Cerebellar cortex (tissue), 1 donor: ENCODE measurements at regions not wholly inside any gene's neighbourhood (a gene's known extent, or its start where the extent isn't known, plus 50 kb on each side); places are given as distances from the start of the nearest gene placed in this dataset.

Experiments used
- DNase-seq: peaks from one replicate; pipeline ENCODE4 v3.0.0-alpha.2; 2015; ENCODE audit warnings: low spot score

GRCh38 chr1:168871531-168871930 is 142.5 kb upstream of the DPT start:
- DNase-seq: no peak

GRCh38 chr1:168875831-168876230 is 146.8 kb upstream of the DPT start:
- DNase-seq: no peak

GRCh38 chr1:168876830-168877229 is 147.8 kb upstream of the DPT start:
- DNase-seq: no peak

GRCh38 chr1:168879896-168880734 is 151.1 kb upstream of the DPT start:
- no peak for DNase-seq

GRCh38 chr1:168881656-168882260 is 152.8 kb upstream of the DPT start:
- DNase-seq: no peak

GRCh38 chr1:168887381-168887780 is 158.4 kb upstream of the DPT start:
- DNase-seq: no peak

- no peak for DNase-seq
Measured at GRCh38 chr1:168888418-168888817, 159.4 kb upstream of the DPT start.

- DNase-seq: no peak
Measured at GRCh38 chr1:168892931-168893330, 163.9 kb upstream of the DPT start.

GRCh38 chr1:168893359-168893801 is 164.4 kb upstream of the DPT start:
- DNase-seq: peak; percentile 14

GRCh38 chr1:168894397-168894903 is 165.4 kb upstream of the DPT start:
- DNase-seq: no peak

- DNase-seq: no peak
Measured at GRCh38 chr1:168897249-168897648, 168.2 kb upstream of the DPT start.

- no peak for DNase-seq
Measured at GRCh38 chr1:168903237-168903830, 174.3 kb upstream of the DPT start.

GRCh38 chr1:168905633-168906032 is 176.6 kb upstream of the DPT start:
- DNase-seq: no peak

GRCh38 chr1:168906367-168906766 is 177.4 kb upstream of the DPT start:
- no peak for DNase-seq

- no peak for DNase-seq
Measured at GRCh38 chr1:168907053-168907452, 178.0 kb upstream of the DPT start.

GRCh38 chr1:168907786-168908348 is 178.9 kb upstream of the DPT start:
- DNase-seq: no peak

- DNase-seq: no peak
Measured at GRCh38 chr1:168910403-168910802, 181.4 kb upstream of the DPT start.

- no peak for DNase-seq
Measured at GRCh38 chr1:168911370-168911769, 182.4 kb upstream of the DPT start.

GRCh38 chr1:168913711-168914463 is 184.9 kb upstream of the DPT start:
- DNase-seq: no peak

- no peak for DNase-seq
Measured at GRCh38 chr1:168917309-168917708, 188.3 kb upstream of the DPT start.

GRCh38 chr1:168917796-168918195 is 188.7 kb upstream of the ATP1B1 start:
- no peak for DNase-seq
